Adipocyte (in vitro differentiated cells): ENCODE measurements at regions not wholly inside any gene's neighbourhood (a gene's known extent, or its start where the extent isn't known, plus 50 kb on each side); places are given as distances from the start of the nearest gene placed in this dataset.

ENCODE experiments used
- DNase-seq: peaks from one replicate; pipeline ENCODE4 v3.0.0-alpha.2; 2015; ENCODE audit warnings: low read depth
- H3K27me3 ChIP-seq: replicated peaks from 2 replicates; pipeline ENCODE4 v1.7.0; 2013; ENCODE audit warnings: mild to moderate bottlenecking, low read length, moderate library complexity; ENCODE audit not compliant: control insufficient read depth, insufficient read depth
- H3K36me3 ChIP-seq: 2 replicates; pipeline ENCODE4 v1.7.0; 2013; ENCODE audit warnings: low read length, mild to moderate bottlenecking, moderate library complexity; ENCODE audit not compliant: control insufficient read depth, insufficient read depth, severe bottlenecking
- H3K4me1 ChIP-seq: 2 replicates; pipeline ENCODE4 v1.7.0; 2013; ENCODE audit warnings: mild to moderate bottlenecking, low read length, moderate library complexity; ENCODE audit not compliant: control insufficient read depth, insufficient read depth
- H3K4me3 ChIP-seq: 2 replicates; pipeline ENCODE4 v1.7.0; 2013; ENCODE audit warnings: mild to moderate bottlenecking, low read length, moderate library complexity
- H3K9ac ChIP-seq: 2 replicates; pipeline ENCODE4 v1.7.0; 2013; ENCODE audit warnings: mild to moderate bottlenecking, low read length, moderate library complexity
- H3K9me3 ChIP-seq: 2 replicates; pipeline ENCODE4 v1.7.0; 2013; ENCODE audit warnings: mild to moderate bottlenecking, low read length, moderate library complexity; ENCODE audit not compliant: control insufficient read depth

DNA sequence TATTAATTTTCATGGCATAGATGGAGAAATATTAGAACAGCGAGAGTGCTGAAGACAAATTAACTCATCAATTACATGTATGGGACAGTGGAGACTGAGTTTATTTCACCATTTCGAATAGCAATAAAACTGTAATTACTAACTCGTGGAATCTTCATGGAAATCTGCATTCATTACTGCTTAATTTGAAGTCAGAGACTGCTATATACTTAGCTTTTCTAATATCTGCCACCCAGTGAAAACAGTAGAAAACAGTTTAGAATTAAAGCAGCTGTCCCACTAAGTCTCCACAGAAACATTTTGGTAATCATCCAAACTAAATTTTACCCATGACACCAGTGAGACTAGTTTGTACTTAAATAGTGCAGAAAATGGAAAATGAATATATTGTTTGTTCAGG lies 56.8 kb downstream of the IZUMO3 start:
- DNase-seq, result no peak
- Histone ChIP-seq H3K4me3 (no peak overlapping the region), H3K9me3 (no peaks in the 10 kb centered on the region), H3K27me3 (no peaks in the 10 kb centered on the region), H3K36me3 (no peaks in the 10 kb centered on the region), H3K4me1 (peaks cover 10% of the 10 kb centered on the region), H3K9ac (no peak overlapping the region)

- Histone ChIP-seq H3K4me3 (no peak overlapping the region), H3K27me3 (no peaks in the 10 kb centered on the region), H3K36me3 (no peaks in the 10 kb centered on the region), H3K4me1 (peaks cover 10% of the 10 kb centered on the region), H3K9me3 (no peaks in the 10 kb centered on the region), H3K9ac (no peak overlapping the region)
- DNase-seq, result peak; percentile 25
Measured at GRCh38 chr9:24487946-24488345, 57.8 kb downstream of the IZUMO3 start.

- no peak overlapping the region for H3K9ac ChIP-seq
- H3K4me1 ChIP-seq, result peaks cover 10% of the 10 kb centered on the region
- no peaks in the 10 kb centered on the region for H3K36me3 ChIP-seq
Measured at GRCh38 chr9:24487250-24487861, 58.3 kb downstream of the IZUMO3 start.

GRCh38 chr9:24479361-24480059 lies 66.2 kb downstream of the IZUMO3 start:
- H3K36me3 ChIP-seq, result no peaks in the 10 kb centered on the region
- peak overlapping the region; percentile 25 for H3K9ac ChIP-seq
- DNase-seq, result peak; percentile 7
- peaks cover 12% of the 10 kb centered on the region for H3K4me1 ChIP-seq
- H3K9me3 ChIP-seq, result no peaks in the 10 kb centered on the region
- no peaks in the 10 kb centered on the region for H3K27me3 ChIP-seq
- H3K4me3 ChIP-seq, result peak overlapping the region; percentile 61

More at GRCh38 chr9:24487250-24487861, 58.3 kb downstream of the IZUMO3 start:
- Histone ChIP-seq H3K27me3 (no peaks in the 10 kb centered on the region), H3K9me3 (no peaks in the 10 kb centered on the region), H3K4me3 (no peak overlapping the region)
- DNase-seq, result peak; percentile 72

GRCh38 chr9:24464319-24464951 lies 81.3 kb downstream of the IZUMO3 start:
- H3K9ac ChIP-seq, result no peak overlapping the region
- H3K9me3 ChIP-seq, result no peaks in the 10 kb centered on the region
- H3K4me1 ChIP-seq, result peaks cover 24% of the 10 kb centered on the region
- no peaks in the 10 kb centered on the region for H3K36me3 ChIP-seq
- no peak overlapping the region for H3K4me3 ChIP-seq
- H3K27me3 ChIP-seq, result no peaks in the 10 kb centered on the region
- peak; percentile 28 for DNase-seq

GRCh38 chr9:24462951-24463350 lies 82.7 kb downstream of the IZUMO3 start:
- H3K36me3 ChIP-seq, result no peaks in the 10 kb centered on the region
- no peak overlapping the region for H3K4me3 ChIP-seq

DNA sequence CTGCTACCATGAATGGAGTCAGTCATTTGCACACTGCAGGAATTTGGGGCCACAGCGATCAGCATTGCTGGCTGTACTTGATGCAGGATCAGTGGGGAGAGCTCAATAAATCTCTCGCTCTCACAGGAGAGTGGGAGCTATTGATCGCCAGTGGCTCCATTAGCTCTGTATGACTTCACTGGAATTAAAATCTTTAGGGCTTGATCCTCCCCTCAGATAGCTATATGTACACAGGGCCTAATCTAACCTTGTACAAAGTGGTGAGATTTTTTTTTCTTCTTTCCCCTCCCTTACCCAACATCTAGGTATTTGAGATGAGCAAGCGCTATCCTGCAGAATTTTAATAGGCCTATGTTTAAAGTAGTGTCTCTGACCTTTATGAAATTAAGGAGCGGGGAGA lies 84.9 kb downstream of the IZUMO3 start:
- H3K4me1 ChIP-seq, result peaks cover 22% of the 10 kb centered on the region
- DNase-seq, result no peak
- no peaks in the 10 kb centered on the region for H3K9me3 ChIP-seq
- no peak overlapping the region for H3K9ac ChIP-seq
- no peaks in the 10 kb centered on the region for H3K36me3 ChIP-seq
- no peaks in the 10 kb centered on the region for H3K27me3 ChIP-seq
- no peak overlapping the region for H3K4me3 ChIP-seq

More at GRCh38 chr9:24462951-24463350, 82.7 kb downstream of the IZUMO3 start:
- no peaks in the 10 kb centered on the region for H3K27me3 ChIP-seq
- H3K4me1 ChIP-seq, result peaks cover 24% of the 10 kb centered on the region
- no peak for DNase-seq
- H3K9ac ChIP-seq, result no peak overlapping the region
- H3K9me3 ChIP-seq, result no peaks in the 10 kb centered on the region

DNA sequence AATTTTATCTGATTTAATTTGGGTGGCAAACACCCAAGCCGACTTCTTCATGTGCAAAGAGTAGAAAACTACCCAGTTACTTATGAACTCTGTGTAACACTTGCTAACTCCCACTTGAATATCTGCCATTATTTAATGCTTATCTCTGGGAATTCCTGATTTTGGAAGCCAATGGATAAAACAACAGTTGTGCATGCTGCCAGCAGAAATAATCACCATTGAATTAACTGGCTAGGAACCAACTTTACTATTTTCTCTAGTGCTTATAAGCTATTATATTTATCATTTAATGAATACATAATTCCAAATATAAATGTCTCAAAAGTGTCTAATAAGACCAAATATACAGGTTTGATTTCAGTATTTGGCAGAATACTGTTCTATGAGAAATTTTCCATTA lies 85.7 kb downstream of the IZUMO3 start:
- DNase-seq, result no peak
- Histone ChIP-seq H3K4me3 (no peak overlapping the region), H3K27me3 (no peaks in the 10 kb centered on the region), H3K4me1 (peaks cover 13% of the 10 kb centered on the region), H3K9ac (no peak overlapping the region), H3K36me3 (no peaks in the 10 kb centered on the region), H3K9me3 (peaks cover 4% of the 10 kb centered on the region)

GRCh38 chr9:24451346-24451745 lies 94.4 kb downstream of the IZUMO3 start:
- no peak overlapping the region for H3K9ac ChIP-seq
- H3K9me3 ChIP-seq, result peaks cover 4% of the 10 kb centered on the region

DNA sequence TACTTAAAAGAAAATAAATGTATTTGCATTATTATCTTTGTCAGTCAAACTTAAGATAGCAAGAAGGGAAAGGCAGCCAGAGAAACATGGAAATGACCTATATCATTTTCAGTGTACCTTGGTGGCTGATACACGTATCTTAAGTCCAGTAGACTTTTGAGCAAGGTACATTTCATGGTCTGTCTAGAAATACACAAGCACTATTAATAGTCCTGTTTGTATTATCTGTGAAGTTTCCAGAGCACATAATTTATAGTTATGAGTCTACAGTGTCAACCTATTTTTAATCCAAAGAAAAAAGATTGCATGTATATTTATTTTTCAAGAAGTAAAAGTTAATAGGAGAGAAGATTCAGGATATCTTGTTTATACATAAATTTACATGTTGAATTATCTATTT lies 95.7 kb downstream of the IZUMO3 start:
- no peak overlapping the region for H3K9ac ChIP-seq
- no peak for DNase-seq
- no peaks in the 10 kb centered on the region for H3K36me3 ChIP-seq
- H3K9me3 ChIP-seq, result no peaks in the 10 kb centered on the region
- H3K4me3 ChIP-seq, result no peak overlapping the region
- no peaks in the 10 kb centered on the region for H3K27me3 ChIP-seq
- no peaks in the 10 kb centered on the region for H3K4me1 ChIP-seq

More at GRCh38 chr9:24451346-24451745, 94.4 kb downstream of the IZUMO3 start:
- no peaks in the 10 kb centered on the region for H3K27me3 ChIP-seq
- no peaks in the 10 kb centered on the region for H3K36me3 ChIP-seq
- no peak overlapping the region for H3K4me3 ChIP-seq
- H3K4me1 ChIP-seq, result no peaks in the 10 kb centered on the region
- no peak for DNase-seq

- H3K9ac ChIP-seq, result no peak overlapping the region
- H3K9me3 ChIP-seq, result peaks cover 12% of the 10 kb centered on the region
Measured at GRCh38 chr9:24439456-24439855, 106.2 kb downstream of the IZUMO3 start.

More at GRCh38 chr9:24439456-24439855, 106.2 kb downstream of the IZUMO3 start:
- H3K27me3 ChIP-seq, result no peaks in the 10 kb centered on the region
- no peaks in the 10 kb centered on the region for H3K36me3 ChIP-seq
- no peak for DNase-seq
- no peaks in the 10 kb centered on the region for H3K4me1 ChIP-seq
- no peak overlapping the region for H3K4me3 ChIP-seq
